ENCODE measurements at regions not wholly inside any gene's neighbourhood (a gene's known extent, or its start where the extent isn't known, plus 50 kb on each side); places are given as distances from the start of the nearest gene placed in this dataset.

DNA sequence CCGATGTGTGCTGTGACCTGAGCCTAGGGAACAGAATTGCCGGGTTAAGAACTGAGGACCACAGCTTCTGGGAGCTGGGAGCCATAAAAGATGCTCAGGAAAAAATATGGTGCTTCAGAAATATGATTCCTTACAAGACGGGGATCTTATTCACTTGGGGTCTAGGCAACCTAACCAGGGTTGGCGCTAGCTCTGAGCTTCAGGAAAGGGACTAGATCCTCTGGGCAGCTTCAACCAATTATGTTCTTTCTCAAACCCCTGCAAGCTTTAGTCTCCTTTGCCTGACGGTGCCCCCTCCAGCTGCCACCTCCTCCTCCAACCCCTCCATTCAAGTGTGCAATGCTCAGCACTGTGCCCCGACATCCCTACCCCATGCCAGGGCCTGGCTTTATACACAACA is 634.1 kb upstream of the CADM1 start:
- H3K36me3 ChIP-seq (ENCODE audit: control insufficient read depth in 4 of 4, insufficient read depth in 3 of 4, low read depth in 1 of 4, low read length in 3 of 4), result no peaks in the 10 kb centered on the region
- H3K4me3 ChIP-seq (ENCODE audit: low read depth in 1 of 3, low read length in 3 of 3), result no peak overlapping the region
- no peaks in the 10 kb centered on the region for H3K4me1 ChIP-seq (ENCODE audit: control insufficient read depth in 4 of 4, insufficient read depth in 4 of 4, low read length in 3 of 4)
- no peak overlapping the region for H3K27ac ChIP-seq (ENCODE audit: low read depth in 1 of 2, low read length in 2 of 2)
- H3K27me3 ChIP-seq (ENCODE audit: control insufficient read depth in 4 of 4, insufficient read depth in 4 of 4, low read length in 3 of 4), result no peaks in the 10 kb centered on the region
- no peak for TF ChIP-seq HNF4A (conservative IDR thresholded peaks at IDR 0.05)
- TF ChIP-seq EGR1 (IDR thresholded peaks at IDR 0.05; ENCODE audit: low read depth in 2 of 2), result no peak
- TF ChIP-seq, protein P1, sequence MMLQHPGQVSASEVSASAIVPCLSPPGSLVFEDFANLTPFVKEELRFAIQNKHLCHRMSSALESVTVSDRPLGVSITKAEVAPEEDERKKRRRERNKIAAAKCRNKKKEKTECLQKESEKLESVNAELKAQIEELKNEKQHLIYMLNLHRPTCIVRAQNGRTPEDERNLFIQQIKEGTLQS (IDR thresholded peaks at IDR 0.05), result no peak
- no peak overlapping the region for H3K9ac ChIP-seq (ENCODE audit: low read depth in 1 of 2, low read length in 2 of 2)
- no peak for DNase-seq (ENCODE audit: low spot score)
- WGBS, result 86% methylated on average over 6 of the region's 6 CpGs
- H3K9me3 ChIP-seq (ENCODE audit: control insufficient read depth in 4 of 4, low read length in 3 of 4), result no peaks in the 10 kb centered on the region

DNA sequence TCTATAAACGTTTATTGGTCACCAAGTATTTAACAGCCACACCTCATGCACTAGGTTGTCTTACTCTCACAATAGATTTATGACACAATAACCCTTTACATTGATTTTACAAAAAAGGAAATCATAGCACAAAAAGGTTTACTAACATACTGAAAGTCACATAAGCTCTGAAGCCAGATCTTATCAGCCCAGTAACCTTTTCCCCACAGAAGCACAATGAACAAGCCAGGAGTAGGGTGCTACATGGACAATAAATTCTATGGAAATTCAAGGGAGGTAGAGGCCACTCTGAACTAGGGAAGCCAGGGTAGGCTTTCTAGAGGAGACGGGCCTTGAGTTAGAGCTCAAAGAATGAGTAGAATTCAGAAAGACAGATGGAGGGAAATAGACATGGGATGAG is 633.5 kb upstream of the CADM1 start:
- Histone ChIP-seq H3K9me3 (ENCODE audit: control insufficient read depth in 4 of 4, low read length in 3 of 4) (no peaks in the 10 kb centered on the region), H3K27ac (ENCODE audit: low read depth in 1 of 2, low read length in 2 of 2) (no peak overlapping the region), H3K27me3 (ENCODE audit: control insufficient read depth in 4 of 4, insufficient read depth in 4 of 4, low read length in 3 of 4) (no peaks in the 10 kb centered on the region), H3K4me3 (ENCODE audit: low read depth in 1 of 3, low read length in 3 of 3) (no peak overlapping the region), H3K4me1 (ENCODE audit: control insufficient read depth in 4 of 4, insufficient read depth in 4 of 4, low read length in 3 of 4) (no peaks in the 10 kb centered on the region), H3K9ac (ENCODE audit: low read depth in 1 of 2, low read length in 2 of 2) (no peak overlapping the region), H3K36me3 (ENCODE audit: control insufficient read depth in 4 of 4, insufficient read depth in 3 of 4, low read depth in 1 of 4, low read length in 3 of 4) (no peaks in the 10 kb centered on the region)
- TF ChIP-seq, protein P2, sequence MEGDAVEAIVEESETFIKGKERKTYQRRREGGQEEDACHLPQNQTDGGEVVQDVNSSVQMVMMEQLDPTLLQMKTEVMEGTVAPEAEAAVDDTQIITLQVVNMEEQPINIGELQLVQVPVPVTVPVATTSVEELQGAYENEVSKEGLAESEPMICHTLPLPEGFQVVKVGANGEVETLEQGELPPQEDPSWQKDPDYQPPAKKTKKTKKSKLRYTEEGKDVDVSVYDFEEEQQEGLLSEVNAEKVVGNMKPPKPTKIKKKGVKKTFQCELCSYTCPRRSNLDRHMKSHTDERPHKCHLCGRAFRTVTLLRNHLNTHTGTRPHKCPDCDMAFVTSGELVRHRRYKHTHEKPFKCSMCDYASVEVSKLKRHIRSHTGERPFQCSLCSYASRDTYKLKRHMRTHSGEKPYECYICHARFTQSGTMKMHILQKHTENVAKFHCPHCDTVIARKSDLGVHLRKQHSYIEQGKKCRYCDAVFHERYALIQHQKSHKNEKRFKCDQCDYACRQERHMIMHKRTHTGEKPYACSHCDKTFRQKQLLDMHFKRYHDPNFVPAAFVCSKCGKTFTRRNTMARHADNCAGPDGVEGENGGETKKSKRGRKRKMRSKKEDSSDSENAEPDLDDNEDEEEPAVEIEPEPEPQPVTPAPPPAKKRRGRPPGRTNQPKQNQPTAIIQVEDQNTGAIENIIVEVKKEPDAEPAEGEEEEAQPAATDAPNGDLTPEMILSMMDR (IDR thresholded peaks at IDR 0.05; ENCODE audit: low read depth, low read length, missing input control), result no peak
- TF ChIP-seq HNF4G (IDR thresholded peaks at IDR 0.05) (no peak), NR2F2 (IDR thresholded peaks at IDR 0.05) (no peak), FOXA2 (IDR thresholded peaks at IDR 0.05) (no peak)
- DNase-seq (ENCODE audit: low spot score), result no peak
- WGBS, result 30% methylated on average over 2 of the region's 2 CpGs

DNA sequence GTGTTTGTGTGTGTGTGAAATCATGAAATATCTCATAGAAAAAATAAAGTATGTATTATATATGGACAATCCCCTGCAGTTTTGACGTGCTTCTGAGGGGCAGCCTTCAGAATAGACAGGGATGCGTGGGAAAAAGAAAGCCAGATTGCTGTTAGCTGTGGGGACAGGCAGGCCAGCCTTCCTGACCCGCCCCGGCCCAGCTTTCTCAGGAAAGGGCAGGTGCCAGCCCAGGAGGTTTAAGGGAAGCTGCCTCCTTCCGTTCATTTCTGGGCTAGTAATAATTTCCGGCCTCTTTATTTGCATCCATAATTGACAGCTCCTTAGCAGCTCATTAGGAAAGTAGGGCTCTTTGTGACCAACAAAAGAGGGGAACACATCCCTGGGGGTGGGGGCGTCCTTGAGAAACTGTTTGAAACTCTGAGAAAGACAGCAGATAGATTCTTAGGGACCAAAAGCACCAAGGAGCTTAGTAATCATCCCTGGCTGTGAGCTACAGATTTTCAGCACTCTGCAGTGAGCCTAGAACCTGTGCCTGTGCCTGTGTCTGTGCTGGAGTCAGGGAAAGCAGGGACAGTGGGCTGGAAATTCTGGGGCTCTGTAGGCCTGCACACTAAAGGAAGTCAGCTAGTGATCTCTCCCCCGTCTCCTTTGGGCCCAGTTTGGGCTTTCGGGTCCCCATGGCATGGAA is 632.9 kb upstream of the CADM1 start:
- no peak for TF ChIP-seq GABPA (IDR thresholded peaks at IDR 0.05 in 1 of 2, conservative IDR thresholded peaks at IDR 0.05 in 1 of 2)
- 70% methylated on average over 9 of the region's 9 CpGs for WGBS
- no peak overlapping the region for H3K4me3 ChIP-seq (ENCODE audit: low read depth in 1 of 3, low read length in 3 of 3)
- no peaks in the 10 kb centered on the region for H3K27me3 ChIP-seq (ENCODE audit: control insufficient read depth in 4 of 4, insufficient read depth in 4 of 4, low read length in 3 of 4)
- no peaks in the 10 kb centered on the region for H3K4me1 ChIP-seq (ENCODE audit: control insufficient read depth in 4 of 4, insufficient read depth in 4 of 4, low read length in 3 of 4)
- no peak overlapping the region for H3K9ac ChIP-seq (ENCODE audit: low read depth in 1 of 2, low read length in 2 of 2)
- no peak for DNase-seq (ENCODE audit: low spot score)
- H3K36me3 ChIP-seq (ENCODE audit: control insufficient read depth in 4 of 4, insufficient read depth in 3 of 4, low read depth in 1 of 4, low read length in 3 of 4), result no peaks in the 10 kb centered on the region
- no peak overlapping the region for H3K27ac ChIP-seq (ENCODE audit: low read depth in 1 of 2, low read length in 2 of 2)
- no peaks in the 10 kb centered on the region for H3K9me3 ChIP-seq (ENCODE audit: control insufficient read depth in 4 of 4, low read length in 3 of 4)

DNA sequence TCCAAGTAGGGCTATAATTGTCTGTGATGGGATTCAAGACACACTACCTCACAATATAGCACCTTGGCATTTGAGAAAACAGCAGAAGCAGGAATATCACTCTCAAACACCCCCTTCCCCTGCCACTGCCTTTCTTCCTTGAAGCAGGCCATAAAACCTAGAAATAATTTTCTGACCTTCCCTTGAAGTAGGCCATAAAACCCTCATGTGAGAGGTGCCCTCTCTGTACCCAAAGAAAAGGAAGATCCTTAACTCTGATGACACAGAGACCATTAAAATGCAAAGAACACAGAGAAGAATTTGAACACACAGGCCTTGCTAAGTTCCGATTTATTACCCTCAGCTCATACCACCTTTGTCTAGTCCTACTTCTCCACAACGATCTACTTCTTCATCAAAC is 631.7 kb upstream of the CADM1 start:
- Histone ChIP-seq H3K36me3 (ENCODE audit: control insufficient read depth in 4 of 4, insufficient read depth in 3 of 4, low read depth in 1 of 4, low read length in 3 of 4) (no peaks in the 10 kb centered on the region), H3K9me3 (ENCODE audit: control insufficient read depth in 4 of 4, low read length in 3 of 4) (no peaks in the 10 kb centered on the region), H3K4me3 (ENCODE audit: low read depth in 1 of 3, low read length in 3 of 3) (no peak overlapping the region), H3K9ac (ENCODE audit: low read depth in 1 of 2, low read length in 2 of 2) (no peak overlapping the region), H3K4me1 (ENCODE audit: control insufficient read depth in 4 of 4, insufficient read depth in 4 of 4, low read length in 3 of 4) (no peaks in the 10 kb centered on the region), H3K27me3 (ENCODE audit: control insufficient read depth in 4 of 4, insufficient read depth in 4 of 4, low read length in 3 of 4) (no peaks in the 10 kb centered on the region), H3K27ac (ENCODE audit: low read depth in 1 of 2, low read length in 2 of 2) (no peak overlapping the region)
- DNase-seq (ENCODE audit: low spot score), result no peak
- 83% methylated on average over 2 of the region's 2 CpGs for WGBS
- TF ChIP-seq YY1 (IDR thresholded peaks at IDR 0.05) (no peak), JUND (IDR thresholded peaks at IDR 0.05) (no peak), EGR1 (IDR thresholded peaks at IDR 0.05; ENCODE audit: low read depth in 2 of 2) (no peak)
- TF ChIP-seq, protein P1 (IDR thresholded peaks at IDR 0.05), result no peak
- TF ChIP-seq, protein P2 (IDR thresholded peaks at IDR 0.05; ENCODE audit: low read depth, low read length, missing input control), result no peak
- TF ChIP-seq, protein P3, sequence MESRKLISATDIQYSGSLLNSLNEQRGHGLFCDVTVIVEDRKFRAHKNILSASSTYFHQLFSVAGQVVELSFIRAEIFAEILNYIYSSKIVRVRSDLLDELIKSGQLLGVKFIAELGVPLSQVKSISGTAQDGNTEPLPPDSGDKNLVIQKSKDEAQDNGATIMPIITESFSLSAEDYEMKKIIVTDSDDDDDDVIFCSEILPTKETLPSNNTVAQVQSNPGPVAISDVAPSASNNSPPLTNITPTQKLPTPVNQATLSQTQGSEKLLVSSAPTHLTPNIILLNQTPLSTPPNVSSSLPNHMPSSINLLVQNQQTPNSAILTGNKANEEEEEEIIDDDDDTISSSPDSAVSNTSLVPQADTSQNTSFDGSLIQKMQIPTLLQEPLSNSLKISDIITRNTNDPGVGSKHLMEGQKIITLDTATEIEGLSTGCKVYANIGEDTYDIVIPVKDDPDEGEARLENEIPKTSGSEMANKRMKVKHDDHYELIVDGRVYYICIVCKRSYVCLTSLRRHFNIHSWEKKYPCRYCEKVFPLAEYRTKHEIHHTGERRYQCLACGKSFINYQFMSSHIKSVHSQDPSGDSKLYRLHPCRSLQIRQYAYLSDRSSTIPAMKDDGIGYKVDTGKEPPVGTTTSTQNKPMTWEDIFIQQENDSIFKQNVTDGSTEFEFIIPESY (IDR thresholded peaks at IDR 0.05), result no peak
- TF ChIP-seq, protein P4, sequence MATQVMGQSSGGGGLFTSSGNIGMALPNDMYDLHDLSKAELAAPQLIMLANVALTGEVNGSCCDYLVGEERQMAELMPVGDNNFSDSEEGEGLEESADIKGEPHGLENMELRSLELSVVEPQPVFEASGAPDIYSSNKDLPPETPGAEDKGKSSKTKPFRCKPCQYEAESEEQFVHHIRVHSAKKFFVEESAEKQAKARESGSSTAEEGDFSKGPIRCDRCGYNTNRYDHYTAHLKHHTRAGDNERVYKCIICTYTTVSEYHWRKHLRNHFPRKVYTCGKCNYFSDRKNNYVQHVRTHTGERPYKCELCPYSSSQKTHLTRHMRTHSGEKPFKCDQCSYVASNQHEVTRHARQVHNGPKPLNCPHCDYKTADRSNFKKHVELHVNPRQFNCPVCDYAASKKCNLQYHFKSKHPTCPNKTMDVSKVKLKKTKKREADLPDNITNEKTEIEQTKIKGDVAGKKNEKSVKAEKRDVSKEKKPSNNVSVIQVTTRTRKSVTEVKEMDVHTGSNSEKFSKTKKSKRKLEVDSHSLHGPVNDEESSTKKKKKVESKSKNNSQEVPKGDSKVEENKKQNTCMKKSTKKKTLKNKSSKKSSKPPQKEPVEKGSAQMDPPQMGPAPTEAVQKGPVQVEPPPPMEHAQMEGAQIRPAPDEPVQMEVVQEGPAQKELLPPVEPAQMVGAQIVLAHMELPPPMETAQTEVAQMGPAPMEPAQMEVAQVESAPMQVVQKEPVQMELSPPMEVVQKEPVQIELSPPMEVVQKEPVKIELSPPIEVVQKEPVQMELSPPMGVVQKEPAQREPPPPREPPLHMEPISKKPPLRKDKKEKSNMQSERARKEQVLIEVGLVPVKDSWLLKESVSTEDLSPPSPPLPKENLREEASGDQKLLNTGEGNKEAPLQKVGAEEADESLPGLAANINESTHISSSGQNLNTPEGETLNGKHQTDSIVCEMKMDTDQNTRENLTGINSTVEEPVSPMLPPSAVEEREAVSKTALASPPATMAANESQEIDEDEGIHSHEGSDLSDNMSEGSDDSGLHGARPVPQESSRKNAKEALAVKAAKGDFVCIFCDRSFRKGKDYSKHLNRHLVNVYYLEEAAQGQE (IDR thresholded peaks at IDR 0.05), result no peak
